Forelimb muscle (tissue), 1 donor: ENCODE measurements at regions not wholly inside any gene's neighbourhood (a gene's known extent, or its start where the extent isn't known, plus 50 kb on each side); places are given as distances from the start of the nearest gene placed in this dataset.

ENCODE experiments used
- DNase-seq: peaks from one replicate; pipeline ENCODE4 v3.0.0-alpha.2; 2013; ENCODE audit warnings: low read depth

DNA sequence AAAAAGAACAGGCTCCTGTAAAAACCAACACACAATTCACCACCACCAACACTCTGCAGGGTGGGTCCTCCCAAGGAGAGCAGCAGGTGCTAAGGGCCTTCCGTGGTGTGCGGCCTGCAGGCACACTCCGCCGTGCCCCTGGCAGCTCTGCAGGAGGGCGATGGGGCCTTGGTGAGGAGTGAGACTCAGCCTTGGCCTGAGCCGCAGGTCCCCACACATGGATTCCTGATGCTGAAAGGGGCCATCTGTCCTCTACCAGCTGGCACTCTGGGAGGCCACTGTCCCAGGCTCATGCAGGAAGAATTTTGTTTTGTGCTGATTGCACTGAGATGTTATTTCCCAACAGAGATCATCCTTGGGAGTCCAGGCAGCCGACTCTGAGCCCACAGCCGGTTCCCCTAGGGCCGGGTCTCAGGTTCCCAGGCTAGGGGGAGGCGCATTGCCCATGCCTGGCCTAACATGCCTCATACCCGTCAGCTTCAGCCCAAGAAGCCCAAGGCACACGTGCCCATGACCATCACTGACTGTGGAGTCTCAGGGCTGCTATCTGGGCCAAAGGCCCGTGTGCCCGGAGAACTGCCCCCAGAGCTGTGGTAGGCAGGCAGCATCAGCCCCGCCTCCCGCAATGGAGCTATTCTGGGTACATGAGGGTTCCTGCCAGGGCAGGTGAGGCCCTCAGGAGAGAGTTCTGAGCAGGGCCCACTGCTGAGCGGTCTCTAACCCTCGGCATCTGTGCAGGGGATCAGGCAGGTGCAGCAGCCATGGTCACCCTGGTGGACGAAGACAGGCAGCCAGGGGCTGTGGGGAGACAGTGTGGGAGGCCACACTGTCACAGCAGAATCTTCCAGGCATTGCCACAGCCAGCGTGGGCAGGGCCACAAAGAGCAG lies 97.9 kb upstream of the ZNF469 start:
- DNase-seq: no peak

DNA sequence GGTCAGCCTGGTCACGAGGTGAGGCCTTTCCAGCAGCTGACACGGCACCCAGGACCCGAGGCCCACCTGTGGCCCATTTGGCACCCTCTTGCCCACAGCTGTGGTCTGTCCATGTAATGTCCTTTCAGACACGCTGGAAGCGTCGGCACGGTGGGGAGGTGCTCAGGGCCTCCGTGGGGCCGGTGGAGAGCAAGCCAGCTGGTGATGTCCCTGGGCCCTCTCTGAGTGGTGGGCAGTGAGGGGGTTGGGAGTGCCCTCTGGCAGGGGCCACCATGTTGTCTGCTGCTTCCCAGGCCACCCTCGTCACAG lies 97.3 kb upstream of the ZNF469 start:
- no peak for DNase-seq

- DNase-seq: no peak
Observed at GRCh38 chr16:88286301-88286923, 96.3 kb upstream of the ZNF469 start.

GRCh38 chr16:88287219-88287618 lies 95.5 kb upstream of the ZNF469 start:
- no peak for DNase-seq

DNA sequence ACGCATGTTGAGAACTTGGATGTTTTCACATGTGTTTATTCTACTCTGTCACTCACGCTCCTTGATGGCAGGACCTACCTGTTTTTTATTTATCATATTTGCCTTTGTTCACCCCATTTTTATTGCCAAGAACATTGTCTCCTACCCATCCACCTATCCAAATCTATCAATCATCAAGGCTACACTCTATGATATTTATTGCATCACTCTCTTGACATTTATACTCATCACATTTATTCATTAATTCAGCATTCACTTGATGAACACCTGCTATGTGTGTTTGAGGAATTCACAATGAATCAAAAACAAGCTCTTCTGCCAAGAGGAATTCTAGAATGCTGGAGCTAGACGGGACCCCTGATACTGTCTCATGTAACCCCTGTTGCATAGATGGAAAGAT lies 94.5 kb upstream of the ZNF469 start:
- DNase-seq: no peak

- DNase-seq: no peak
Observed at GRCh38 chr16:88289001-88289400, 93.8 kb upstream of the ZNF469 start.

- DNase-seq: no peak
Observed at GRCh38 chr16:88289561-88289960, 93.2 kb upstream of the ZNF469 start.

DNA sequence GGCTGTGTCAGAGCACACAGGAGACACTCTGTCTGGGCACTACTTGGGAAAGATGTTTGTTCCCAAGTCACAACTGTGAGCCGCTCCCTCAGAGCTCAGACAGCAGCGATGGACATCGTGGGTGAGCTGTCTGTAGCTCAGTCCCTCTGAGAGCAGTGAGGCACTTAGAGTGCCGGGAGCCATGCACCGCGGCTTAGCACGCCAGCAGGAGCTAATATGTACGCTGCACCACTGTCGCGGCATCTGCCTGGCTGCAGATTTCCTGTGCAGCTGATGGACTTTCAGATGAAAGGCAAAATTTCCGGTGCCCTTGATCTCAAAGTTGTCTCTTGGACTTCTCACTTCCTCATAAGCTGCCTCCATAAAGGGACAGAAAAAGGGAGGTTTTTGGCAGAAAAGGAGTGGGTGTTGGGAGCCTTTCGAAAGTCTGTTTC lies 92.8 kb upstream of the ZNF469 start:
- DNase-seq: no peak

- no peak for DNase-seq
Observed at GRCh38 chr16:88290850-88291830, 91.6 kb upstream of the ZNF469 start.

GRCh38 chr16:88292007-88292970 lies 90.5 kb upstream of the ZNF469 start:
- DNase-seq: no peak

GRCh38 chr16:88293097-88293496 lies 89.7 kb upstream of the ZNF469 start:
- no peak for DNase-seq

GRCh38 chr16:88295671-88296436 lies 86.9 kb upstream of the ZNF469 start:
- DNase-seq: no peak

DNA sequence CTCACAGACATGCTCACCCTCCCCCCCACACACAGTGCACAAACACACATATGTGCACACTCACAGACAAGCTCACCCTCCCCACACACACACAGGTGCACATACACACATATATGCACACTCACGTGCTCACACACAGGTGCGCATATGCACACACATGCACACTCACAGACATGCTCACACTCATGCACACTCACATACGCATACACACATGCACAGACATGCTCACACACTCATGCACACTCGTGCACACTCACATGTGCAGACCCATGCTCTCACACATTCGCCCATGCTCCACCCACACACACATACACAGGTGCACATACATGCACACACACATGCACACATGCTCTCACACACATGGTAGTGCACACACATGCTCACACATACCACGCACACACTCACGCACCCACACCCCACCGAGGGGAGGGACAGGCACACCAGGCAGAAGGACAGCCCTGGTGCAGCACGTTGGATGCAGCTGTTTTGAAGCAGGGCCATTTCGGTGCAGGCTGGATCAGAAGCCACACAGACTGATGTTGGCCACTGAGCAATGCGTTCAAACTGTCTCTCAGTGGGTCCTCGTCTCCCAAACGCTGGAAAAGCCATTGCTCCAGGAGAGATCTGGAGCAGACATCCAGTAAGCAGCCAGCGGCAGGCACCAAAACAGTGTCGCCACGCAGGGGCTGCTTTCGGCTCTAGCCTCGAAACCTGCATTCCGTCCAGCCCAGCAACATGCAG lies 86.2 kb upstream of the ZNF469 start:
- no peak for DNase-seq

- no peak for DNase-seq
Observed at GRCh38 chr16:88297178-88297720, 85.5 kb upstream of the ZNF469 start.

DNA sequence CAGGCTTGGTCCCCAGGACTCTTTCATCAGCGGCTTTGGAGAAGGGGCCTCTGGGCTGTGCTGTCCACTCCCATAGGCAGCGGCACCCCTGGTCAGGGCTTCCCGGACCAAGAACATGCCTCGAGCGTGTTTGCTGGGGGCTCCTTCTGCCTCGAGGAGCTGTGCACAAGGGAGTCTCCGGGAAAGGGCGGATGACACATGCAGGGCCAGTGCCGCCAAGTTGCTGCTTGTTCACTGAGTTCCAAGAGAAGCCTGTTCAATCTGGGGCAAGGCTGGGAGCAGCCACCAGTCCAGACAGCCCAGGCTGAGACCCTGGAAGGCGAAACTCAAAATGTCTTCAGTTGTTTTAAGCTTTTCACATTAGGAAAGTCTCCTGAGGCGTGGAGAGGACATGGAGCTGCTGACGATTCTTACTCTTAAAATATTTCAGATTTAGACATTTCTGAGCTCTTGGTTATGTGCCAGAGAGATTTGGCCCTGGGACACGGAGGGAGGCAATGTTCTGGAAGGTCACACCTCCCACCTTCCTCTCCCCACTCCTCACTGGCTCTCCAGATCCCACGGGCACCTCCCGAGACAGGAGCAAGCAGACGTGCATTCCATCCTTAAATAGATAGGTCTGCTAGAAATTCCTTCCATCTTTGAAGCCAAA lies 84.5 kb upstream of the ZNF469 start:
- no peak for DNase-seq

- no peak for DNase-seq
Observed at GRCh38 chr16:88298833-88299745, 83.7 kb upstream of the ZNF469 start.

DNA sequence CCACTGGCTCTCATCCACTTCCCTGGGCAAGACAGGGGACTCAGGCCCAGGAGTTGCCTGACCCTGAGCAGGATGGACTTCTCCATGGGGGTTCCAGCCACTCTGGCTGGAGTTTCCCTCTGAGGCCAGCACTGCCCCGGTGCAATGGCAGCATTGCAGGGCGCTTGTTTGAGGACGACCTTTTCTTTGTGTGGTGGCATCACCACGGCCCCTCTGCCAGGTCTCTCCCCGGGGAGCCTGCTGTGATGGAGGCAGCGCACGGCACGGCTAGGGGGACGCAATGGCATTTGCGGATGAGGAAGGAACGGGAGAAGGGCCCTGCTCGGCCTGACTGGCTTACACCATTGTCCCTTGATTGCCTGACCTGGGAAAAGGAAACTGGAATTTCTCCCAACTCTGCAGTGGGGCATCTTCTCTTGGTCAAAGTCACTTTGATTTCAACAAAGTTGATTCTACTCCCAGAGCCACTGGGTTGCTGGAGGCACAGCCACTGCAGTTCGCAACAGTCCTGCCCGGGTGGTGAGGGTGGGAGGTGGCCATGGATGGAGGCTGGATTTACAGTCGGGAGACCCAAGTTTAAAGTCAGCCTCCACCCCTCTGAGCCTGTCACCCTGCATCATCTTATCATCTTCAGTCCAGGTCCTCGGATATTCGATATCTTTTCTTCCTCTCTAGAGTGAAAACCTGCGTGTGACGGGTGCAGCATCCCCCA lies 82.9 kb upstream of the ZNF469 start:
- DNase-seq: no peak
